ENCODE measurements at regions not wholly inside any gene's neighbourhood (a gene's known extent, or its start where the extent isn't known, plus 50 kb on each side); places are given as distances from the start of the nearest gene placed in this dataset.
"Not testable (repeated sequence)": the region's sequence is repeated elsewhere in the genome, so short reads cannot be mapped to it uniquely, and the experiment has no call there.

- DNase-seq = no peak
Observed at GRCh38 chr18:67815280-67815679, 298.8 kb upstream of the DSEL start.

- DNase-seq = no peak
Observed at GRCh38 chr18:67813380-67814028, 297.0 kb upstream of the DSEL start.

- DNase-seq = no peak
Observed at GRCh38 chr18:67805261-67805660, 288.7 kb upstream of the DSEL start.

- no peak for DNase-seq
Observed at GRCh38 chr18:67794521-67794920, 278.0 kb upstream of the DSEL start.

- no peak for DNase-seq
Observed at GRCh38 chr18:67790527-67790926, 274.0 kb upstream of the DSEL start.

- DNase-seq = no peak
Observed at GRCh38 chr18:67789165-67789545, 272.6 kb upstream of the DSEL start.

GRCh38 chr18:67788310-67789164 is 272.0 kb upstream of the DSEL start:
- DNase-seq = no peak

GRCh38 chr18:67783196-67783946 is 266.9 kb upstream of the DSEL start:
- DNase-seq = no peak

GRCh38 chr18:67778016-67778415 is 261.5 kb upstream of the DSEL start:
- DNase-seq = no peak

GRCh38 chr18:67776929-67777328 is 260.4 kb upstream of the DSEL start:
- no peak for DNase-seq

GRCh38 chr18:67771271-67771670 is 254.8 kb upstream of the DSEL start:
- DNase-seq = no peak

GRCh38 chr18:67770520-67770919 is 254.0 kb upstream of the DSEL start:
- DNase-seq = no peak

GRCh38 chr18:67766930-67767329 is 250.4 kb upstream of the DSEL start:
- DNase-seq = no peak

- not testable (repeated sequence) for DNase-seq
Observed at GRCh38 chr18:67752211-67752610, 235.7 kb upstream of the DSEL start.

- DNase-seq = no peak
Observed at GRCh38 chr18:67742954-67743353, 226.4 kb upstream of the DSEL start.

GRCh38 chr18:67742525-67742924 is 226.0 kb upstream of the DSEL start:
- DNase-seq = no peak

GRCh38 chr18:67735506-67735905 is 219.0 kb upstream of the DSEL start:
- no peak for DNase-seq

- no peak for DNase-seq
Observed at GRCh38 chr18:67733088-67733487, 216.6 kb upstream of the DSEL start.

GRCh38 chr18:67731851-67732250 is 215.3 kb upstream of the DSEL start:
- DNase-seq = no peak

GRCh38 chr18:67730886-67731285 is 214.4 kb upstream of the DSEL start:
- DNase-seq = no peak

- DNase-seq = no peak
Observed at GRCh38 chr18:67728364-67728763, 211.8 kb upstream of the DSEL start.

- DNase-seq = no peak
Observed at GRCh38 chr18:67726882-67727281, 210.4 kb upstream of the DSEL start.

GRCh38 chr18:67717800-67718199 is 201.3 kb upstream of the DSEL start:
- no peak for DNase-seq

GRCh38 chr18:67715567-67715966 is 199.0 kb upstream of the DSEL start:
- DNase-seq = no peak

Data from NCI-H524 treated with DMSO at 0.1 percent for 48 hours (cell line).